HCT116 (cell line): ENCODE measurements at regions not wholly inside any gene's neighbourhood (a gene's known extent, or its start where the extent isn't known, plus 50 kb on each side); places are given as distances from the start of the nearest gene placed in this dataset.

Source experiments
- ATAC-seq: fragments of 200-7000 bp; cut with Tn5 transposase; 2 replicates; pipeline ENCODE4 v1.9.1; 2020; ENCODE audit warnings: mild to moderate bottlenecking, moderate library complexity
- BruUV-seq: library from RNA; stranded (reverse); fragments of 400-500 nt; replicated peaks from 2 replicates; lab custom pipeline; 2021; lab: Mats Ljungman, UMichigan
- CTCF ChIA-PET: fragments of 300-600 bp; sonication (Branson Sonifier 250); formaldehyde crosslinking; loops from one replicate; lab custom pipeline; 2021; ENCODE audit warnings: antibody characterized with exemption; lab: Charles Lee
- POLR2A ChIA-PET: fragments of 300-600, 350-600 bp; sonication (Branson Sonifier 250); formaldehyde crosslinking; loops from one replicate; lab custom pipeline; 2021; ENCODE audit warnings: antibody characterized with exemption; lab: Charles Lee
- RAD21 ChIA-PET, 2 experiments: fragments of 300-600 bp; sonication (Branson Sonifier 250); formaldehyde crosslinking; loops; one replicate each; lab custom pipeline; 2023; ENCODE audit warnings: low total read pairs in 2 of 2; ENCODE audit not compliant: uncharacterized antibody in 2 of 2, unreplicated experiment in 2 of 2, low non-redundant PET in 1 of 2; lab: Charles Lee
- DNase-seq: peaks from one replicate; pipeline ENCODE4 v3.0.0-alpha.2; 2010; ENCODE audit warnings: low read depth, low spot score
- H2AFZ ChIP-seq: fragments of 200-600 bp; shearing (Covaris generic), sonication (generic); 2 replicates; pipeline ENCODE4 v1.6.1; 2017; ENCODE audit warnings: low read depth, mixed run types, mixed read lengths, antibody characterized with exemption, low read length; ENCODE audit not compliant: poor library complexity, severe bottlenecking
- H3K27ac ChIP-seq: 2 replicates; pipeline ENCODE4 v1.5.1; 2012; ENCODE audit warnings: low read depth, low read length
- H3K27me3 ChIP-seq: fragments of 200-600 bp; sonication (generic); 2 replicates; pipeline ENCODE4 v1.6.1; 2016; ENCODE audit warnings: mixed run types, low read length, mixed read lengths; ENCODE audit not compliant: insufficient read depth
- H3K36me3 ChIP-seq, 2 experiments: fragments of 200-500 bp in 1 of 2; fragments of 200-600 bp in 1 of 2; sonication (Bioruptor generic) in 1 of 2; sonication (generic) in 1 of 2; 2 replicates each; pipeline versions ENCODE4 v1.5.1 to v1.6.1; 2014 to 2016; ENCODE audit warnings: low read length in 2 of 2, inconsistent platforms in 1 of 2, mixed read lengths in 1 of 2, mixed run types in 1 of 2; ENCODE audit not compliant: insufficient read depth in 2 of 2, control insufficient read depth in 1 of 2
- H3K4me1 ChIP-seq, 2 experiments: fragments of 200-600 bp in 1 of 2; sonication (generic) in 1 of 2; 2 replicates each; pipeline versions ENCODE4 v1.5.1 to v1.6.1; 2012 to 2017; ENCODE audit warnings: low read length in 2 of 2, inconsistent platforms in 1 of 2, mild to moderate bottlenecking in 1 of 2, mixed read lengths in 1 of 2, mixed run types in 1 of 2, moderate library complexity in 1 of 2; ENCODE audit not compliant: insufficient read depth in 2 of 2, control insufficient read depth in 1 of 2
- H3K4me2 ChIP-seq: fragments of 200-600 bp; sonication (generic); 2 replicates; pipeline ENCODE4 v1.6.1; 2017; ENCODE audit warnings: mixed run types, low read length, mixed read lengths
- H3K4me3 ChIP-seq, 2 experiments: fragments of 200-600 bp in 1 of 2; sonication (generic) in 1 of 2; replicated peaks in 1 of 2; 2 replicates each; pipeline ENCODE4 v1.5.1; 2011 to 2016; ENCODE audit warnings: low read length in 2 of 2, control low read depth in 1 of 2, low read depth in 1 of 2, mild to moderate bottlenecking in 1 of 2, mixed read lengths in 1 of 2, mixed run types in 1 of 2
- H3K79me2 ChIP-seq: fragments of 200-600 bp; sonication (generic); 2 replicates; pipeline ENCODE4 v1.6.1; 2017; ENCODE audit warnings: mild to moderate bottlenecking, mixed run types, low read length, moderate library complexity, mixed read lengths; ENCODE audit not compliant: insufficient read depth
- H3K9ac ChIP-seq: fragments of 200-600 bp; sonication (generic); 2 replicates; pipeline ENCODE4 v1.6.1; 2016; ENCODE audit warnings: low read length, mixed read lengths
- H3K9me2 ChIP-seq: fragments of 200-600 bp; sonication (generic), shearing (Covaris generic); 2 replicates; pipeline ENCODE4 v1.6.1; 2017; ENCODE audit warnings: mixed run types, mild to moderate bottlenecking, moderate library complexity; ENCODE audit not compliant: insufficient read depth
- H3K9me3 ChIP-seq, 2 experiments: fragments of 200-500 bp in 1 of 2; fragments of 200-600 bp in 1 of 2; sonication (Bioruptor generic) in 1 of 2; sonication (generic) in 1 of 2; 2 replicates each; pipeline ENCODE4 v1.6.1; 2014 to 2017; ENCODE audit warnings: low read length in 2 of 2, mixed read lengths in 2 of 2, inconsistent platforms in 1 of 2, low read depth in 1 of 2, mild to moderate bottlenecking in 1 of 2, mixed run types in 1 of 2, moderate library complexity in 1 of 2; ENCODE audit not compliant: control insufficient read depth in 1 of 2, insufficient read depth in 1 of 2
- H4K20me1 ChIP-seq: fragments of 200-600 bp; sonication (generic), shearing (Covaris generic); 2 replicates; pipeline ENCODE4 v1.6.1; 2017; ENCODE audit warnings: mixed run types, mild to moderate bottlenecking, moderate library complexity; ENCODE audit not compliant: insufficient read depth
- CEBPB ChIP-seq: IDR thresholded peaks from 2 replicates; pipeline ENCODE4 v1.6.1; 2012; ENCODE audit warnings: low read depth
- EGR1 ChIP-seq: IDR thresholded peaks from 2 replicates; pipeline ENCODE4 v1.6.1; 2012; ENCODE audit warnings: low read depth
- ELF1 ChIP-seq: IDR thresholded peaks from 2 replicates; pipeline ENCODE4 v1.6.1; 2012; ENCODE audit warnings: low read depth, borderline replicate concordance
- EZH2 ChIP-seq: fragments of 200-600 bp; sonication (generic); IDR thresholded peaks from 2 replicates; pipeline ENCODE4 v1.6.1; 2017; ENCODE audit warnings: antibody characterized with exemption, mixed run types
- EZH2phosphoT487 ChIP-seq: fragments of 200-600 bp; IDR thresholded peaks from 2 replicates; pipeline ENCODE4 v1.6.1; 2018; ENCODE audit warnings: antibody characterized with exemption, borderline replicate concordance
- MAX ChIP-seq: IDR thresholded peaks from 2 replicates; pipeline ENCODE4 v1.6.1; 2012
- SRF ChIP-seq: IDR thresholded peaks from 2 replicates; pipeline ENCODE4 v1.6.1; 2012; ENCODE audit warnings: low read depth
- YY1 ChIP-seq: IDR thresholded peaks from 2 replicates; pipeline ENCODE4 v1.6.1; 2011; ENCODE audit warnings: low read length, low read depth, moderate library complexity, mild to moderate bottlenecking; ENCODE audit not compliant: insufficient replicate concordance; ENCODE audit errors: extremely low read depth
- ZNF274 ChIP-seq: fragments of 200-500 bp; sonication (Bioruptor generic); IDR thresholded peaks from 2 replicates; pipeline ENCODE4 v1.6.1; 2014; ENCODE audit warnings: mild to moderate bottlenecking, low read depth, low read length, inconsistent platforms
- intact Hi-C: fragments of 100-400 bp; cut with micrococcal nuclease; formaldehyde crosslinking; loops from 2 replicates; pipeline ENCODE4 v1.10.0; 2022
- TF ChIP-seq, protein P1 (sequence below): IDR thresholded peaks from 2 replicates; pipeline ENCODE4 v1.6.1; 2012

GRCh38 chr11:7874056-7874455 lies 57.0 kb downstream of the OR10A6 start:
- H3K9me3 ChIP-seq = no peaks in the 10 kb centered on the region
- H4K20me1 ChIP-seq = no peaks in the 10 kb centered on the region
- H3K4me3 ChIP-seq = no peak overlapping the region
- CTCF ChIA-PET = no interaction called here
- no peak overlapping the region for H3K27ac ChIP-seq
- no peak for ATAC-seq
- no peak overlapping the region for H3K4me2 ChIP-seq
- no peaks in the 10 kb centered on the region for H3K36me3 ChIP-seq
- intact Hi-C loops = no loop called here
- BruUV-seq = no TSS peak
- H3K9me2 ChIP-seq = no peaks in the 10 kb centered on the region
- POLR2A ChIA-PET = no interaction called here
- no peaks in the 10 kb centered on the region for H3K79me2 ChIP-seq
- H2AFZ ChIP-seq = no peak overlapping the region
- no peak for TF ChIP-seq ELF1
- no peak for TF ChIP-seq SRF
- no peak for TF ChIP-seq EZH2phosphoT487
- TF ChIP-seq CEBPB = no peak
- no peak for TF ChIP-seq EZH2
- TF ChIP-seq YY1 = no peak
- H3K4me1 ChIP-seq = no peaks in the 10 kb centered on the region
- DNase-seq = no peak
- no peak overlapping the region for H3K9ac ChIP-seq
- RAD21 ChIA-PET = no interaction called here
- no peaks in the 10 kb centered on the region for H3K27me3 ChIP-seq

DNA sequence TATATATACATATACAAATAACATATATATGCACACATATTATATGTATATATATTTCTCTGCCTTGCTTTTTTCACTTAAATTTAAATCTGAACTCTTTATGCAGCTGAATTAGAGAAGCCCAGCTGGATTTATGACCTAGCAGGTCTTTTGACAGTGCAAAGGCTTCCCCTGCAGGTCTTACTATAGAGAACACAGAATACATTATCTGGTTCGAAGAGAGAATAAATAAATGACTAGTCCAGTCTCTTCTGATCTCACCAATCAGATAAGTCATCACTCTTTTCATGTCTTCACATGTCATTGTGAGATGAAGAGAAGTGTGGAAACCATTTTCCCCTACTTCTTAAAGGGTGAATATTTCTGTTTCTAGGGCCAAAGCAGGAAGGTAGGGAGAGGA lies 58.2 kb downstream of the OR10A6 start:
- no peak overlapping the region for H3K4me2 ChIP-seq
- no peaks in the 10 kb centered on the region for H4K20me1 ChIP-seq
- H2AFZ ChIP-seq = no peak overlapping the region
- H3K4me1 ChIP-seq = no peaks in the 10 kb centered on the region
- ChIA-PET RAD21 (no interaction called here), CTCF (no interaction called here), POLR2A (no interaction called here)
- no peak overlapping the region for H3K9ac ChIP-seq
- H3K9me3 ChIP-seq = no peaks in the 10 kb centered on the region
- intact Hi-C loops = no loop called here
- no peaks in the 10 kb centered on the region for H3K79me2 ChIP-seq
- DNase-seq (no peak), ATAC-seq (no peak)
- no peaks in the 10 kb centered on the region for H3K36me3 ChIP-seq
- no peaks in the 10 kb centered on the region for H3K27me3 ChIP-seq
- no peak overlapping the region for H3K27ac ChIP-seq
- H3K9me2 ChIP-seq = no peaks in the 10 kb centered on the region
- H3K4me3 ChIP-seq = no peak overlapping the region
- no TSS peak for BruUV-seq
- TF ChIP-seq, protein P1, sequence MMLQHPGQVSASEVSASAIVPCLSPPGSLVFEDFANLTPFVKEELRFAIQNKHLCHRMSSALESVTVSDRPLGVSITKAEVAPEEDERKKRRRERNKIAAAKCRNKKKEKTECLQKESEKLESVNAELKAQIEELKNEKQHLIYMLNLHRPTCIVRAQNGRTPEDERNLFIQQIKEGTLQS = no peak
- TF ChIP-seq ZNF274 (no peak), EGR1 (no peak), EZH2 (no peak), CEBPB (no peak), MAX (no peak)
